Heart right ventricle (tissue), 16 donors: ENCODE measurements at regions not wholly inside any gene's neighbourhood (a gene's known extent, or its start where the extent isn't known, plus 50 kb on each side); places are given as distances from the start of the nearest gene placed in this dataset.

Experiments used
- ATAC-seq, 8 donors: fragments of 200-7000 bp; cut with Tn5 transposase; one replicate each; pipeline ENCODE4 v1.9.1; 2020; ENCODE audit warnings: mild to moderate bottlenecking in 8 of 8, moderate library complexity in 8 of 8, moderate number of reproducible peaks in 1 of 8
- DNase-seq, 2 donors: peaks; one replicate each; pipeline ENCODE4 v3.0.0-alpha.2; 2020
- H3K27ac ChIP-seq, 10 donors: fragments of 200-600 bp; sonication (generic) in 2 of 10; one replicate each; pipeline versions ENCODE4 v1.5.0 to v1.8.0; 2020 to 2022; ENCODE audit warnings: mild to moderate bottlenecking in 3 of 10
- H3K27me3 ChIP-seq, 7 donors: fragments of 200-600 bp; one replicate each; pipeline ENCODE4 v1.8.0; 2021 to 2022; ENCODE audit warnings: mild to moderate bottlenecking in 2 of 7
- H3K36me3 ChIP-seq, 9 donors: fragments of 200-600 bp; sonication (generic) in 1 of 9; one replicate each; pipeline versions ENCODE4 v1.5.0 to v1.8.0; 2020 to 2022; ENCODE audit warnings: mild to moderate bottlenecking in 2 of 9
- H3K4me1 ChIP-seq, 9 donors: fragments of 200-600 bp; sonication (generic) in 1 of 9; one replicate each; pipeline versions ENCODE4 v1.5.0 to v1.8.0; 2020 to 2022; ENCODE audit warnings: mild to moderate bottlenecking in 4 of 9
- H3K4me3 ChIP-seq, 10 donors: fragments of 200-600 bp; sonication (generic) in 2 of 10; one replicate each; pipeline versions ENCODE4 v1.5.0 to v1.8.0; 2020 to 2022; ENCODE audit warnings: mild to moderate bottlenecking in 7 of 10, moderate library complexity in 2 of 10
- H3K9me3 ChIP-seq, 11 donors: fragments of 200-600 bp in 10 of 11; sonication (generic) in 2 of 11; one replicate each; pipeline versions ENCODE4 v1.5.0 to v1.8.0; 2013 to 2022; ENCODE audit warnings: mild to moderate bottlenecking in 2 of 11, control low read depth in 1 of 11, moderate library complexity in 1 of 11
- WGBS, 2 donors: extraction: QIAGEN DNeasy Blood & Tissue Kit; methylation state at CpG; one replicate each; pipeline ENCODE4 v1.1.7; 2013; ENCODE audit warnings: inconsistent platforms in 1 of 2; 5-methylcytosine and 5-hydroxymethylcytosine counted together
- intact Hi-C, 10 donors: fragments of 100-400 bp; cut with DNase I; formaldehyde crosslinking; loops; one replicate each; pipeline versions ENCODE4 v1.11.1 to v1.14.2; 2022
- TF ChIP-seq, protein P1 (sequence below), 9 donors: fragments of 200-600 bp; sonication (generic) in 2 of 9; IDR thresholded peaks; one replicate each; pipeline versions ENCODE4 v1.5.0 to v1.8.0; 2021 to 2022; ENCODE audit warnings: antibody characterized with exemption in 9 of 9, mild to moderate bottlenecking in 5 of 9, moderate library complexity in 1 of 9
- donor health status: Arrhythmogenic right ventricular cardiomyopathy.
- donor health status: ischemic (EF 13 %, LVEDD 7.1; RV severe dilation, severe dysfunction).
- donor health status: healthy with polysubstance abuse.
- donor health status: DM: no; HTN: yes; CAD: no.
- donor health status: DM: no; HTN: no; CAD: no.
- donor health status: ischemic (EF 25% LVEDD 6.9; RV normal size, moderate dysfunction).
- donor health status: ischemic (EF 25% LVEDD 5.7; RV mildly dilated, moderate dysfunction).
- donor health status: healthy.
- donor health status: DM: yes; HTN: yes; CAD: no.
- donor health status: Ischemic cardiomyopathy.
- donor health status: ischemic (EF 35%, LVEDD 5.7; RV mildly dilated, moderate dysfunction).
- donor health status: nonischemic (EF 11% LVEDD 7.7; RV severe dilation, severe dysfunction).
- donor health status: DM: yes; HTN: yes; CAD: no.
- donor health status: PGD.
- donor health status: ischemic (EF 29% LVEDD 5.4; RV normal size, mild dysfunction).
- donor health status: nonischemic (EF 23%, LVEDD 6.1; RV moderate dilation, normal function).

DNA sequence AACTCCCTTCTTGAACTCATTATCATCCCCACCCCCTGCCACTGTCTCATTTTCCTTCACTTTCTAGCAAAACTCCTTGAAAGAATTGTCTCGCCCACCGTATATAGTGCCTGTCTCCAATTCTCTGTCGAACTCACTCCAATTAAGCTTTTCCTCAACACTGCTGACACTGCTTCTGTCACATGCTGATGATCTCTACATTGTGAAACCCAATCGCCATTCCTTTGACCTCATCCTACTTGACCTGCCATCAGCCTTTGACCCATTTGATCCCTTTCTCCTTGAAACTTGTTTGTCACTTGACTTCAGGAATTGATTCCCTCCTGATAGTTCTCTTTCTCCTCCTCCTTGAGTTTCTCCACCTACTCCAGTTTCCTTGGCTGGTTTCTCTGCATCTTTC, 54.8 kb downstream of the CCDC71L start:
- Histone ChIP-seq H3K27me3 (no peaks in the 10 kb centered on the region), H3K9me3 (no peaks in the 10 kb centered on the region), H3K4me3 (no peak overlapping the region), H3K36me3 (no peaks in the 10 kb centered on the region), H3K4me1 (no peaks in the 10 kb centered on the region), H3K27ac (no peak overlapping the region)
- intact Hi-C loops: no loop called here
- no peak for DNase-seq
- ATAC-seq: no peak
- WGBS, 2 donors: 94 to 96% methylated on average over 4 of the region's 4 CpGs
- TF ChIP-seq, protein P1, sequence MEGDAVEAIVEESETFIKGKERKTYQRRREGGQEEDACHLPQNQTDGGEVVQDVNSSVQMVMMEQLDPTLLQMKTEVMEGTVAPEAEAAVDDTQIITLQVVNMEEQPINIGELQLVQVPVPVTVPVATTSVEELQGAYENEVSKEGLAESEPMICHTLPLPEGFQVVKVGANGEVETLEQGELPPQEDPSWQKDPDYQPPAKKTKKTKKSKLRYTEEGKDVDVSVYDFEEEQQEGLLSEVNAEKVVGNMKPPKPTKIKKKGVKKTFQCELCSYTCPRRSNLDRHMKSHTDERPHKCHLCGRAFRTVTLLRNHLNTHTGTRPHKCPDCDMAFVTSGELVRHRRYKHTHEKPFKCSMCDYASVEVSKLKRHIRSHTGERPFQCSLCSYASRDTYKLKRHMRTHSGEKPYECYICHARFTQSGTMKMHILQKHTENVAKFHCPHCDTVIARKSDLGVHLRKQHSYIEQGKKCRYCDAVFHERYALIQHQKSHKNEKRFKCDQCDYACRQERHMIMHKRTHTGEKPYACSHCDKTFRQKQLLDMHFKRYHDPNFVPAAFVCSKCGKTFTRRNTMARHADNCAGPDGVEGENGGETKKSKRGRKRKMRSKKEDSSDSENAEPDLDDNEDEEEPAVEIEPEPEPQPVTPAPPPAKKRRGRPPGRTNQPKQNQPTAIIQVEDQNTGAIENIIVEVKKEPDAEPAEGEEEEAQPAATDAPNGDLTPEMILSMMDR (IDR thresholded peaks at IDR 0.05): no peak

DNA sequence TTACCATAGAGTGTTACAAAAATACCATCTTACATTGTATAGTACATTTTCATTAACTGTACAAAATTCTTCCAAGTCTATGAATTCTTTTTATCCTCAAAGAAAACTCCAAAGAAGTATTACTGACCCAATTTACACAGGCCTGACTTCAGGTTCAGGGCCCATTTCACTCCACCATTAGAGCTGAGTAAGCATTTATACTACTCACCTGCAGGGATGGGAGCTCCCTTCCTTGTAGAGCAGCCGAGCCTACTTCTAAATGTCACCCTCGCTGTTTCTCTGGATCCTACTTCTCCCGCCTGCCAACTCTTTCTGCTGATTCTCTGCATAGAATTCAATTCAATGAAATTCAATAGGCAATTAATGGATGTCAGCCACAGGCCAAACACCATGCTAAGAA, 56.0 kb downstream of the CCDC71L start:
- Histone ChIP-seq H3K27ac (no peak overlapping the region), H3K27me3 (no peaks in the 10 kb centered on the region), H3K4me3 (no peak overlapping the region), H3K36me3 (no peaks in the 10 kb centered on the region), H3K4me1 (no peaks in the 10 kb centered on the region), H3K9me3 (no peaks in the 10 kb centered on the region)
- intact Hi-C loops: no loop called here
- DNase-seq (no peak), ATAC-seq (no peak)
- 91 to 97% methylated on average over 3 of the region's 3 CpGs for WGBS, 2 donors
- TF ChIP-seq, protein P1 (IDR thresholded peaks at IDR 0.05): no peak

DNA sequence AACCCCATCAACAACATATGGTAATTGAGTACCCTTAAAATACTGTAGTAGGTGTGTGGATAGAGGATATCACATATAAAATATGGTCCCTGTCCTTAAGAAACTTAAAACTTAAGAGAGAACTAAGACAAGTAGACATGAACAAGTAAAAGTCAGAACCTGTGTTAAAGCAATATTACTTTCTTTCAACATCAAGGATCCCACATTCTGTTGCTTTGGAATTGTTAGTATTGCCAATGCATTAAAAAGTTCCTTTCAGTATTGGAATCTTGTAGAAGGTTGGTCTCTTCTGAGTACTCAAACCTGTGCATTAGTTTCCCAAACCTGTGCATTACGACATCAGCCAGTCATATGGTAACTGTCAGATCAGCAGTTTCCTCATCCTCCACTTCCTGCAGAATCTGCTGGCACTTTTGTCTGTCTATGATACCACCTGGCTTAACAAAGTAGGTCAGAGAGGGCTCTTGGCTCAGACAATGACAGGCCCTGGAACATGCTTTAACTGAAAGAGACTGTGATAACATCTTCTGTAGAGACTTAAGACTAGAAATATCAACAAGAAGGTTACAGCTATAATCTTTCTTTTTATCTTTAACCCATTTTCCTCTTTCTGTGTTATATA, 56.5 kb downstream of the CCDC71L start:
- ATAC-seq: no peak
- TF ChIP-seq, protein P1 (IDR thresholded peaks at IDR 0.05): no peak
- no peaks in the 10 kb centered on the region for H3K4me1 ChIP-seq
- intact Hi-C loops: no loop called here
- no peak overlapping the region for H3K4me3 ChIP-seq
- H3K27ac ChIP-seq: no peak overlapping the region
- 72 to 75% methylated on average over 1 of the region's 1 CpG for WGBS, 2 donors
- H3K36me3 ChIP-seq: no peaks in the 10 kb centered on the region
- no peaks in the 10 kb centered on the region for H3K9me3 ChIP-seq
- DNase-seq: no peak
- H3K27me3 ChIP-seq: no peaks in the 10 kb centered on the region

DNA sequence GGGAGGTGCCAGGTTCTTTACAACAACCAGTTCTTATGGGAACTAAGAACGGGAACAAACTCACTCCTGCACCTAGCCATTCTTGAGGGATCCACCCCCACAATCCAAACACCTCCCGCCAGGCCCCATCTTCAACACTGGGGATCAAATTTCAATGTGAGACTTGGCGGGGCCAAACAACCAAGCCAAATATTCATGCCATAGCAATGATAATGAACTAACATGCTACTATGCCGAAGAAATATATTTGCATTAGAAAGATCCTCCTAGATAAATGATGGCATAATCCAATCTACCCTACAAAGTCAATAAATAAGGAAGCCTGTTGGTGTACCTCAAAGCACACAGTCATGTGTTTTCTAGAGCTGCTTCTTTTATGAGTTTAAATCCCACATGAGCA, 57.6 kb downstream of the CCDC71L start:
- TF ChIP-seq, protein P1 (IDR thresholded peaks at IDR 0.05): no peak
- Histone ChIP-seq H3K4me3 (no peak overlapping the region), H3K36me3 (no peaks in the 10 kb centered on the region), H3K4me1 (peaks cover 0 to 9% (median 0%) of the 10 kb centered on the region in 9 donors), H3K9me3 (no peaks in the 10 kb centered on the region), H3K27me3 (no peaks in the 10 kb centered on the region), H3K27ac (no peak overlapping the region)
- WGBS, 2 donors: 79 to 87% methylated on average over 4 of the region's 4 CpGs
- intact Hi-C loops: no loop called here
- DNase-seq (no peak), ATAC-seq (no peak)
